B cell (primary cell): ENCODE measurements at regions not wholly inside any gene's neighbourhood (a gene's known extent, or its start where the extent isn't known, plus 50 kb on each side); places are given as distances from the start of the nearest gene placed in this dataset.

Experiments used
- ATAC-seq: fragments of 200-7000 bp; cut with Tn5 transposase; one replicate; pipeline ENCODE4 v1.10.0; 2021; ENCODE audit warnings: low read depth, mild to moderate bottlenecking, moderate number of reproducible peaks, moderate library complexity
- CTCF ChIA-PET: fragments of 350-600 bp; sonication (Branson Sonifier 250); formaldehyde crosslinking; loops from one replicate; lab custom pipeline; 2021; ENCODE audit warnings: antibody characterized with exemption, inconsistent platforms; lab: Charles Lee
- POLR2A ChIA-PET: fragments of 350-600 bp; sonication (Branson Sonifier 250); formaldehyde crosslinking; loops from one replicate; lab custom pipeline; 2021; ENCODE audit warnings: antibody characterized with exemption; lab: Charles Lee
- DNase-seq: peaks from one replicate; pipeline ENCODE4 v3.0.0; 2013
- H2AFZ ChIP-seq: 2 replicates; pipeline ENCODE4 v1.6.1; 2012; ENCODE audit warnings: mild to moderate bottlenecking, low read depth, low read length; ENCODE audit not compliant: insufficient read depth, poor library complexity, severe bottlenecking
- H3K27ac ChIP-seq, 2 donors: 1 replicate in 1 of 2; 2 replicates in 1 of 2; pipeline ENCODE4 v1.5.1; 2012 to 2013; ENCODE audit warnings: low read length in 2 of 2, mild to moderate bottlenecking in 2 of 2, moderate library complexity in 1 of 2
- H3K27me3 ChIP-seq, 4 experiments: fragments of 200-600 bp in 1 of 4; sonication (generic) in 1 of 4; replicated peaks in 1 of 4; 1 replicate in 2 of 4; 2 replicates in 2 of 4; pipeline versions ENCODE4 v1.6.1 to v1.7.0; 2013 to 2016; ENCODE audit warnings: low read length in 3 of 4, mild to moderate bottlenecking in 2 of 4, mixed read lengths in 1 of 4, moderate library complexity in 1 of 4; ENCODE audit not compliant: insufficient read depth in 4 of 4, control insufficient read depth in 3 of 4; ENCODE audit errors: control extremely low read depth in 1 of 4
- H3K36me3 ChIP-seq, 2 experiments: replicated peaks in 1 of 2; 1 replicate in 1 of 2; 2 replicates in 1 of 2; pipeline versions ENCODE4 v1.6.1 to v1.7.1; 2013; ENCODE audit warnings: low read length in 1 of 2; ENCODE audit not compliant: insufficient read depth in 2 of 2, control insufficient read depth in 1 of 2; ENCODE audit errors: control extremely low read depth in 1 of 2, extremely low read depth in 1 of 2
- H3K4me1 ChIP-seq, 2 donors: fragments of 200-600 bp in 1 of 2; sonication (generic) in 1 of 2; 1 replicate in 1 of 2; 2 replicates in 1 of 2; pipeline versions ENCODE4 v1.5.1 to v1.6.1; 2013 to 2017; ENCODE audit warnings: low read length in 2 of 2; ENCODE audit not compliant: control insufficient read depth in 2 of 2, insufficient read depth in 2 of 2
- H3K4me2 ChIP-seq: replicated peaks from 2 replicates; pipeline ENCODE3; 2012; ENCODE audit warnings: mild to moderate bottlenecking, low read depth, low read length; ENCODE audit not compliant: poor library complexity, severe bottlenecking
- H3K4me3 ChIP-seq, 5 experiments: fragments of 200-600 bp in 1 of 5; sonication (generic) in 1 of 5; 1 replicate in 3 of 5; 2 replicates in 2 of 5; pipeline versions ENCODE4 v1.5.1 to v1.7.0; 2011 to 2016; ENCODE audit warnings: low read length in 4 of 5, mild to moderate bottlenecking in 4 of 5, low read depth in 2 of 5, control low read depth in 1 of 5, moderate library complexity in 1 of 5; ENCODE audit not compliant: insufficient read depth in 1 of 5; ENCODE audit errors: control extremely low read depth in 1 of 5, extremely low read depth in 1 of 5
- H3K79me2 ChIP-seq: fragments of 200-600 bp; sonication (generic); one replicate; pipeline ENCODE4 v1.6.0; 2016; ENCODE audit warnings: low read length; ENCODE audit not compliant: control insufficient read depth, insufficient read depth
- H3K9ac ChIP-seq: fragments of 200-600 bp; sonication (generic); 2 replicates; pipeline ENCODE4 v1.6.1; 2017; ENCODE audit warnings: mild to moderate bottlenecking, low read length, moderate library complexity
- H3K9me3 ChIP-seq, 3 donors: one replicate each; pipeline versions ENCODE4 v1.6.1 to v1.7.1; 2013; ENCODE audit warnings: low read length in 2 of 3; ENCODE audit not compliant: control insufficient read depth in 2 of 3, insufficient read depth in 1 of 3; ENCODE audit errors: control extremely low read depth in 1 of 3
- H4K20me1 ChIP-seq: 2 replicates; pipeline ENCODE4 v1.6.0; 2012; ENCODE audit warnings: mild to moderate bottlenecking, low read length; ENCODE audit not compliant: insufficient read depth, control insufficient read depth, poor library complexity, severe bottlenecking
- H3K27ac Mint-ChIP-seq: one replicate; pipeline ENCODE4 v1.8.0; 2021; ENCODE audit warnings: mixed read lengths
- H3K27me3 Mint-ChIP-seq: one replicate; pipeline ENCODE4 v1.8.0; 2021; ENCODE audit warnings: mixed read lengths
- H3K4me1 Mint-ChIP-seq: one replicate; pipeline ENCODE4 v1.8.0; 2021; ENCODE audit warnings: mixed read lengths
- H3K4me3 Mint-ChIP-seq: one replicate; pipeline ENCODE4 v1.8.0; 2021; ENCODE audit warnings: mixed read lengths
- H3K9me3 Mint-ChIP-seq: one replicate; pipeline ENCODE4 v1.8.0; 2022; ENCODE audit warnings: mixed read lengths; ENCODE audit not compliant: insufficient read depth
- EZH2 ChIP-seq: IDR thresholded peaks from 2 replicates; pipeline ENCODE4 v1.6.1; 2012; ENCODE audit warnings: borderline replicate concordance, low read depth, mild to moderate bottlenecking, moderate library complexity, low read length; ENCODE audit not compliant: insufficient read depth, poor library complexity, severe bottlenecking
- WGBS: methylation state at CpG from one replicate; pipeline ENCODE4 v1.1.5; 2013; ENCODE audit warnings: missing lambda C conversion rate; ENCODE audit not compliant: insufficient coverage; 5-methylcytosine and 5-hydroxymethylcytosine counted together
- intact Hi-C: fragments of 100-400 bp; cut with micrococcal nuclease; formaldehyde crosslinking; loops from one replicate; pipeline ENCODE4 v1.10.0; 2022
- TF ChIP-seq, protein P1 (sequence below): fragments of 200-600 bp; IDR thresholded peaks from one replicate; pipeline ENCODE4 v1.8.0; 2022; ENCODE audit warnings: antibody characterized with exemption, mild to moderate bottlenecking

DNA sequence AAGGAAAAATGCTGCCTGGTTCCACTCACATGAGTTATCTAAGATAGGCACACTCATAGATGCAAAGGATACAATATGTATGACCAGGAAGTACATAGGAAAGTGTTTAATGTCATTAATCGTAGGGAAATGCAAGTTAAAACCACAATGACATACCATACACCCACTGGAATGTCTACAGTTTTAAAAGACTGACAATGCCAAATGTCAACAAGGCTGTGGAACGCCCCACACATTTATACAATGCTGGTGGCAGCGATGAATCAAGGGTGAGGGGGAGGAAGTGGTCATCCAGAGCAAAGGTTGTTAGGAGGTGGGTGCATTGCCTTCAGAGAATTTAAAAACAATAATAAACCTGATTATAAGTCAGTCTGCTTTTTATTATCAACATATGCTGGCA is 437.8 kb downstream of the ARHGEF28 start:
- H3K27ac Mint-ChIP-seq: no peak overlapping the region
- Histone ChIP-seq H4K20me1 (no peaks in the 10 kb centered on the region), H3K79me2 (no peaks in the 10 kb centered on the region), H3K27me3 (no peaks in the 10 kb centered on the region), H3K4me1 (no peaks in the 10 kb centered on the region), H3K4me2 (no peak overlapping the region), H3K9ac (no peak overlapping the region), H3K4me3 (no peak overlapping the region), H3K36me3 (no peaks in the 10 kb centered on the region), H3K27ac (no peak overlapping the region), H3K9me3 (no peaks in the 10 kb centered on the region), H2AFZ (no peak overlapping the region)
- WGBS: no CpG with 5 or more reads among the region's 3 CpGs
- ChIA-PET POLR2A (no interaction called here), CTCF (no interaction called here)
- intact Hi-C loops: no loop called here
- no peak for DNase-seq
- TF ChIP-seq, protein P1, sequence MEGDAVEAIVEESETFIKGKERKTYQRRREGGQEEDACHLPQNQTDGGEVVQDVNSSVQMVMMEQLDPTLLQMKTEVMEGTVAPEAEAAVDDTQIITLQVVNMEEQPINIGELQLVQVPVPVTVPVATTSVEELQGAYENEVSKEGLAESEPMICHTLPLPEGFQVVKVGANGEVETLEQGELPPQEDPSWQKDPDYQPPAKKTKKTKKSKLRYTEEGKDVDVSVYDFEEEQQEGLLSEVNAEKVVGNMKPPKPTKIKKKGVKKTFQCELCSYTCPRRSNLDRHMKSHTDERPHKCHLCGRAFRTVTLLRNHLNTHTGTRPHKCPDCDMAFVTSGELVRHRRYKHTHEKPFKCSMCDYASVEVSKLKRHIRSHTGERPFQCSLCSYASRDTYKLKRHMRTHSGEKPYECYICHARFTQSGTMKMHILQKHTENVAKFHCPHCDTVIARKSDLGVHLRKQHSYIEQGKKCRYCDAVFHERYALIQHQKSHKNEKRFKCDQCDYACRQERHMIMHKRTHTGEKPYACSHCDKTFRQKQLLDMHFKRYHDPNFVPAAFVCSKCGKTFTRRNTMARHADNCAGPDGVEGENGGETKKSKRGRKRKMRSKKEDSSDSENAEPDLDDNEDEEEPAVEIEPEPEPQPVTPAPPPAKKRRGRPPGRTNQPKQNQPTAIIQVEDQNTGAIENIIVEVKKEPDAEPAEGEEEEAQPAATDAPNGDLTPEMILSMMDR: no peak
- no peak for TF ChIP-seq EZH2
- no peaks in the 10 kb centered on the region for H3K9me3 Mint-ChIP-seq
- no peak for ATAC-seq
- no peaks in the 10 kb centered on the region for H3K4me1 Mint-ChIP-seq
- H3K27me3 Mint-ChIP-seq: no peaks in the 10 kb centered on the region
- no peak overlapping the region for H3K4me3 Mint-ChIP-seq

GRCh38 chr5:74063346-74063745 is 437.4 kb downstream of the ARHGEF28 start:
- Histone ChIP-seq H3K27ac (no peak overlapping the region), H3K9me3 (no peaks in the 10 kb centered on the region), H2AFZ (no peak overlapping the region), H3K79me2 (no peaks in the 10 kb centered on the region), H3K36me3 (no peaks in the 10 kb centered on the region), H4K20me1 (no peaks in the 10 kb centered on the region), H3K4me3 (no peak overlapping the region), H3K4me2 (no peak overlapping the region), H3K4me1 (no peaks in the 10 kb centered on the region), H3K27me3 (no peaks in the 10 kb centered on the region), H3K9ac (no peak overlapping the region)
- WGBS: 100% methylated on average over 2 of the region's 4 CpGs
- Mint-ChIP-seq H3K4me3 (no peak overlapping the region), H3K4me1 (no peaks in the 10 kb centered on the region), H3K27me3 (no peaks in the 10 kb centered on the region), H3K27ac (no peak overlapping the region), H3K9me3 (no peaks in the 10 kb centered on the region)
- TF ChIP-seq, protein P1: no peak
- no peak for TF ChIP-seq EZH2
- intact Hi-C loops: no loop called here
- ChIA-PET CTCF (no interaction called here), POLR2A (no interaction called here)
- DNase-seq (no peak), ATAC-seq (no peak)
